PC-9 (cell line): ENCODE measurements at regions not wholly inside any gene's neighbourhood (a gene's known extent, or its start where the extent isn't known, plus 50 kb on each side); places are given as distances from the start of the nearest gene placed in this dataset.

Experiments used
- BruUV-seq: library from RNA; stranded (reverse); fragments of 400-500 nt; replicated peaks from 2 replicates; lab custom pipeline; 2021; lab: Mats Ljungman, UMichigan
- CTCF ChIA-PET: fragments of 300-600 bp; sonication (Branson Sonifier 250); formaldehyde crosslinking; loops from one replicate; lab custom pipeline; 2022; ENCODE audit warnings: antibody characterized with exemption; lab: Charles Lee
- POLR2A ChIA-PET: fragments of 300-600 bp; sonication (Branson Sonifier 250); formaldehyde crosslinking; loops from one replicate; lab custom pipeline; 2022; ENCODE audit warnings: antibody characterized with exemption; ENCODE audit not compliant: unreplicated experiment; lab: Charles Lee
- DNase-seq, 2 experiments: peaks; one replicate each; pipeline versions ENCODE4 v3.0.0 to v3.0.0-alpha.2; 2015 to 2022; ENCODE audit warnings: mixed read lengths in 1 of 2
- H2AFZ ChIP-seq: fragments of 200-600 bp; sonication (generic); 2 replicates; pipeline ENCODE4 v1.8.1; 2017; ENCODE audit warnings: antibody characterized with exemption
- H3F3A ChIP-seq: fragments of 200-600 bp; sonication (generic); 2 replicates; pipeline ENCODE4 v1.8.1; 2017; ENCODE audit warnings: antibody characterized with exemption, mild to moderate bottlenecking, low read depth; ENCODE audit not compliant: insufficient read depth
- H3K27ac ChIP-seq: fragments of 200-600 bp; sonication (generic); 2 replicates; pipeline ENCODE4 v1.6.1; 2016; ENCODE audit warnings: mixed run types
- H3K27me3 ChIP-seq: fragments of 200-600 bp; sonication (generic); 2 replicates; pipeline ENCODE4 v1.6.1; 2016; ENCODE audit warnings: low read depth, mixed run types; ENCODE audit not compliant: insufficient read depth
- H3K36me3 ChIP-seq: fragments of 200-600 bp; sonication (generic); 2 replicates; pipeline ENCODE4 v1.6.1; 2016; ENCODE audit warnings: low read depth, mixed run types
- H3K4me1 ChIP-seq: fragments of 200-600 bp; sonication (generic); replicated peaks from 2 replicates; pipeline ENCODE4 v1.6.1; 2016; ENCODE audit warnings: mixed run types; ENCODE audit not compliant: insufficient read depth
- H3K4me2 ChIP-seq: fragments of 200-600 bp; sonication (generic); 2 replicates; pipeline ENCODE4 v1.6.1; 2017; ENCODE audit warnings: mixed run types
- H3K4me3 ChIP-seq: fragments of 200-600 bp; sonication (generic); 2 replicates; pipeline ENCODE4 v1.6.1; 2016; ENCODE audit warnings: mixed run types
- H3K79me2 ChIP-seq: fragments of 200-600 bp; sonication (generic); 2 replicates; pipeline ENCODE4 v1.6.1; 2017; ENCODE audit warnings: low read depth, mixed run types
- H3K9me2 ChIP-seq: fragments of 200-600 bp; sonication (generic); 2 replicates; pipeline ENCODE4 v1.8.1; 2017; ENCODE audit warnings: mild to moderate bottlenecking; ENCODE audit not compliant: insufficient read depth
- H3K9me3 ChIP-seq: fragments of 200-600 bp; sonication (generic); 2 replicates; pipeline ENCODE4 v1.8.1; 2016; ENCODE audit warnings: low read depth; ENCODE audit not compliant: insufficient read depth
- H4K20me1 ChIP-seq: fragments of 200-600 bp; sonication (generic); 2 replicates; pipeline ENCODE4 v1.8.1; 2017; ENCODE audit not compliant: insufficient read depth
- EZH2 ChIP-seq: fragments of 200-600 bp; sonication (generic); IDR thresholded peaks from 2 replicates; pipeline ENCODE4 v1.8.0; 2017; ENCODE audit warnings: antibody characterized with exemption, low read depth
- intact Hi-C: fragments of 100-400 bp; cut with micrococcal nuclease; formaldehyde crosslinking; loops from one replicate; pipeline ENCODE4 v1.10.0; 2022; ENCODE audit not compliant: unreplicated experiment
- TF ChIP-seq, protein P1 (sequence below): fragments of 200-600 bp; sonication (generic); conservative IDR thresholded peaks from 2 replicates; pipeline ENCODE4 v1.6.1; 2017; ENCODE audit warnings: mixed run types, antibody characterized with exemption, mild to moderate bottlenecking, moderate library complexity

DNA sequence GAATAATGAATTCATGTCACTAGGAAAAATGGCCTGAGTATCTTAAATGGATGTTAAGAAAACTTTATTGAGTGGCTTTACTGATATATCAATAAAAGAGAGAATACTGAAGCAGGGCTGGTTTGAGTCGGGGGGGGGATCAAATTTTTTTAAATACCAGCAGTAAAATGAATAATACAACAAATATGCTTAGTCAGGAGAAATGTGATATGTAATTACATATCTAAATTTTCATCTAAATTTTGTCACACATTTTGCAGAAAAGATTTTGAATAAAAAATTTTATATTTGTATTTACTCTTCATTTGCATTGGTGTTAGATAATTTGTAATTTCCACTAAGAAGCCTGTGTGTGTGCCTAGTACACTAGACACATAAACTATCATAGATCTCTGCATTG lies 2300.2 kb downstream of the MRPL39 start:
- Histone ChIP-seq H3K27me3 (no peaks in the 10 kb centered on the region), H3K4me2 (no peak overlapping the region), H3K27ac (no peak overlapping the region), H2AFZ (no peak overlapping the region), H3K79me2 (no peaks in the 10 kb centered on the region), H3K4me1 (no peaks in the 10 kb centered on the region), H4K20me1 (no peaks in the 10 kb centered on the region), H3K9me3 (no peaks in the 10 kb centered on the region), H3K4me3 (no peak overlapping the region), H3K36me3 (no peaks in the 10 kb centered on the region), H3F3A (no peaks in the 10 kb centered on the region), H3K9me2 (no peaks in the 10 kb centered on the region)
- no TSS peak for BruUV-seq
- ChIA-PET CTCF (no interaction called here), POLR2A (no interaction called here)
- TF ChIP-seq, protein P1, sequence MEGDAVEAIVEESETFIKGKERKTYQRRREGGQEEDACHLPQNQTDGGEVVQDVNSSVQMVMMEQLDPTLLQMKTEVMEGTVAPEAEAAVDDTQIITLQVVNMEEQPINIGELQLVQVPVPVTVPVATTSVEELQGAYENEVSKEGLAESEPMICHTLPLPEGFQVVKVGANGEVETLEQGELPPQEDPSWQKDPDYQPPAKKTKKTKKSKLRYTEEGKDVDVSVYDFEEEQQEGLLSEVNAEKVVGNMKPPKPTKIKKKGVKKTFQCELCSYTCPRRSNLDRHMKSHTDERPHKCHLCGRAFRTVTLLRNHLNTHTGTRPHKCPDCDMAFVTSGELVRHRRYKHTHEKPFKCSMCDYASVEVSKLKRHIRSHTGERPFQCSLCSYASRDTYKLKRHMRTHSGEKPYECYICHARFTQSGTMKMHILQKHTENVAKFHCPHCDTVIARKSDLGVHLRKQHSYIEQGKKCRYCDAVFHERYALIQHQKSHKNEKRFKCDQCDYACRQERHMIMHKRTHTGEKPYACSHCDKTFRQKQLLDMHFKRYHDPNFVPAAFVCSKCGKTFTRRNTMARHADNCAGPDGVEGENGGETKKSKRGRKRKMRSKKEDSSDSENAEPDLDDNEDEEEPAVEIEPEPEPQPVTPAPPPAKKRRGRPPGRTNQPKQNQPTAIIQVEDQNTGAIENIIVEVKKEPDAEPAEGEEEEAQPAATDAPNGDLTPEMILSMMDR = no peak
- TF ChIP-seq EZH2 = no peak
- DNase-seq = no peak
- intact Hi-C loops = no loop called here

DNA sequence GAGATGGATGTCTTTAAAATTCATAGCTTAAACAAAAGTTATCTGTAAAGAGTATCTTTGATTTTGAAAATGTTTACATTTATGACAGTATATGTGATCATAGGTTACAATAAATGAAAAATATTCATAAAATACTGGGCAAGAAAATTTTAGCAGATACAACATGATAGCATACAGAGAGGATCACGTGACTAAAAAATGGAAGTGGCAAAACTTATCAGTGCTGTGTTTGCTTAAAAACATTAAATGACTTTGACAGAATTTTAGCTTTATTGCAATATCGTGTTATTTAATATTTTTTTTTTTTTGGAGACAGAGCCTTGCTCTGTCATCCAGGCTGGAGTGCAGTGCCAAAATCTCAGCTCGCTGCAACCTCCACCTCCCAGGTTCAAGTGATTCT lies 2294.1 kb downstream of the NCAM2 start:
- H3K27me3 ChIP-seq = no peaks in the 10 kb centered on the region
- POLR2A ChIA-PET = no interaction called here
- H3F3A ChIP-seq = no peaks in the 10 kb centered on the region
- no peak overlapping the region for H3K4me3 ChIP-seq
- no peaks in the 10 kb centered on the region for H3K36me3 ChIP-seq
- H2AFZ ChIP-seq = no peak overlapping the region
- intact Hi-C loops = no loop called here
- no TSS peak for BruUV-seq
- no peak overlapping the region for H3K4me2 ChIP-seq
- H4K20me1 ChIP-seq = no peaks in the 10 kb centered on the region
- no peak overlapping the region for H3K27ac ChIP-seq
- no peaks in the 10 kb centered on the region for H3K9me3 ChIP-seq
- CTCF ChIA-PET = no interaction called here
- no peaks in the 10 kb centered on the region for H3K9me2 ChIP-seq
- H3K79me2 ChIP-seq = no peaks in the 10 kb centered on the region
- H3K4me1 ChIP-seq = no peaks in the 10 kb centered on the region
- no peak for DNase-seq
- no peak for TF ChIP-seq EZH2
- TF ChIP-seq, protein P1 = no peak

DNA sequence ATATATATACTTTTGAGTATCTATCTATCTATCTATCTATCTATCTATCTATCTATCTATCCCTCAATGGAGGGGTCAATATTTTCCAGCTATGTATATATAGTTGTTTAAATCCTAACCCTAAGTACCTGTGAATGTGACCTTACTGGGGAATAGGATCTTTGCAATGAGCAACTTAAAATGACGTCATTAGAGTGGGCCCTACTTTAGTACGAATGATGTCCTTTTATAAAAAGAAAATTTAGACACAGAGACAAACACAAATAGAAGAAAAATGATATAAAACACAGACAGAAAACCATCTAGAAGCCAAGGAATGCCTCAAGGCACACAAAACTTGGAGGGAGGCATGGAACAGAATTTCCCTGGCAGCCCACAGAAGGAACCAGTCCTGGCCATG lies 2283.7 kb downstream of the NCAM2 start:
- no peaks in the 10 kb centered on the region for H3F3A ChIP-seq
- ChIA-PET POLR2A (no interaction called here), CTCF (no interaction called here)
- no peaks in the 10 kb centered on the region for H3K9me3 ChIP-seq
- no peak overlapping the region for H3K4me2 ChIP-seq
- DNase-seq = no peak
- H3K79me2 ChIP-seq = no peaks in the 10 kb centered on the region
- BruUV-seq = no TSS peak
- H3K27me3 ChIP-seq = no peaks in the 10 kb centered on the region
- no peaks in the 10 kb centered on the region for H3K9me2 ChIP-seq
- H3K27ac ChIP-seq = no peak overlapping the region
- intact Hi-C loops = no loop called here
- H4K20me1 ChIP-seq = no peaks in the 10 kb centered on the region
- no peak overlapping the region for H2AFZ ChIP-seq
- H3K4me1 ChIP-seq = no peaks in the 10 kb centered on the region
- no peaks in the 10 kb centered on the region for H3K36me3 ChIP-seq
- H3K4me3 ChIP-seq = no peak overlapping the region
- TF ChIP-seq, protein P1 = no peak
- no peak for TF ChIP-seq EZH2
